Panc1 (cell line): ENCODE measurements at regions not wholly inside any gene's neighbourhood (a gene's known extent, or its start where the extent isn't known, plus 50 kb on each side); places are given as distances from the start of the nearest gene placed in this dataset.

Experiments
- ATAC-seq: fragments of 200-7000 bp; cut with Tn5 transposase; 2 replicates; pipeline ENCODE4 v1.9.1; 2020; ENCODE audit warnings: mild to moderate bottlenecking, moderate library complexity
- BruUV-seq: library from RNA; stranded (reverse); fragments of 400-500 nt; replicated peaks from 2 replicates; lab custom pipeline; 2021; lab: Mats Ljungman, UMichigan
- CTCF ChIA-PET: fragments of 300-600 bp; sonication (Branson Sonifier 250); formaldehyde crosslinking; loops from one replicate; lab custom pipeline; 2022; ENCODE audit warnings: antibody characterized with exemption; lab: Charles Lee
- POLR2A ChIA-PET: fragments of 300-600 bp; sonication (Branson Sonifier 250); formaldehyde crosslinking; loops from one replicate; lab custom pipeline; 2022; ENCODE audit warnings: antibody characterized with exemption; lab: Charles Lee
- DNase-seq: peaks from one replicate; pipeline ENCODE4 v3.0.0-alpha.2; 2010; ENCODE audit warnings: low read depth, low spot score
- H3K27ac ChIP-seq: 2 replicates; pipeline ENCODE4 v1.5.1; 2011; ENCODE audit warnings: mild to moderate bottlenecking, low read length, inconsistent platforms
- H3K27me3 ChIP-seq: fragments of 200-500 bp; sonication (Bioruptor generic); 2 replicates; pipeline ENCODE4 v1.6.0; 2014; ENCODE audit warnings: low read length, inconsistent platforms; ENCODE audit not compliant: control insufficient read depth, insufficient read depth
- H3K36me3 ChIP-seq: fragments of 200-500 bp; sonication (Bioruptor generic); 2 replicates; pipeline ENCODE4 v1.5.1; 2014; ENCODE audit warnings: inconsistent platforms, mild to moderate bottlenecking, low read length, moderate library complexity; ENCODE audit not compliant: control insufficient read depth, insufficient read depth
- H3K4me1 ChIP-seq: 2 replicates; pipeline ENCODE4 v1.5.1; 2011; ENCODE audit warnings: inconsistent platforms, mild to moderate bottlenecking, low read length, moderate library complexity; ENCODE audit not compliant: control insufficient read depth, insufficient read depth
- H3K4me3 ChIP-seq, 2 experiments: 2 replicates each; pipeline ENCODE4 v1.5.1; 2011 to 2012; ENCODE audit warnings: low read depth in 2 of 2, low read length in 2 of 2, mild to moderate bottlenecking in 2 of 2, inconsistent platforms in 1 of 2, moderate library complexity in 1 of 2
- H3K9me3 ChIP-seq: fragments of 200-500 bp; sonication (Bioruptor generic); 2 replicates; pipeline ENCODE4 v1.5.1; 2014; ENCODE audit warnings: low read depth, mild to moderate bottlenecking, inconsistent platforms, low read length, moderate library complexity; ENCODE audit not compliant: control insufficient read depth, insufficient read depth
- CTCF ChIP-seq: fragments of 450-650 bp; IDR thresholded peaks from 2 replicates; pipeline ENCODE4 v1.5.1; 2017; ENCODE audit warnings: mild to moderate bottlenecking
- POLR2AphosphoS5 ChIP-seq: IDR thresholded peaks from 2 replicates; pipeline ENCODE4 v1.6.1; 2012; ENCODE audit warnings: mild to moderate bottlenecking, low read depth, low read length, moderate library complexity
- REST ChIP-seq, 2 experiments: IDR thresholded peaks; 2 replicates each; pipeline ENCODE4 v1.6.1; 2011 to 2012; ENCODE audit warnings: low read depth in 2 of 2, control low read depth in 1 of 2, low read length in 1 of 2, mild to moderate bottlenecking in 1 of 2, moderate library complexity in 1 of 2; ENCODE audit not compliant: insufficient read depth in 1 of 2
- SIN3A ChIP-seq: IDR thresholded peaks from 2 replicates; pipeline ENCODE4 v1.6.1; 2012; ENCODE audit warnings: low read depth, mild to moderate bottlenecking, low read length, moderate library complexity, borderline replicate concordance; ENCODE audit not compliant: insufficient read depth
- TCF7L2 ChIP-seq: IDR thresholded peaks from 2 replicates; pipeline ENCODE4 v1.6.1; 2011; ENCODE audit warnings: mild to moderate bottlenecking, low read depth, low read length, inconsistent platforms
- in situ Hi-C: cut with HindIII; loops from 2 replicates; pipeline ENCODE4 v1.10.0; 2016; ENCODE audit warnings: low sequenced_read_pairs, low pct_unique_long_range_greater_than_20kb
- intact Hi-C: fragments of 100-400 bp; cut with micrococcal nuclease; formaldehyde crosslinking; loops from one replicate; pipeline ENCODE4 v1.10.0; 2022; ENCODE audit not compliant: unreplicated experiment

DNA sequence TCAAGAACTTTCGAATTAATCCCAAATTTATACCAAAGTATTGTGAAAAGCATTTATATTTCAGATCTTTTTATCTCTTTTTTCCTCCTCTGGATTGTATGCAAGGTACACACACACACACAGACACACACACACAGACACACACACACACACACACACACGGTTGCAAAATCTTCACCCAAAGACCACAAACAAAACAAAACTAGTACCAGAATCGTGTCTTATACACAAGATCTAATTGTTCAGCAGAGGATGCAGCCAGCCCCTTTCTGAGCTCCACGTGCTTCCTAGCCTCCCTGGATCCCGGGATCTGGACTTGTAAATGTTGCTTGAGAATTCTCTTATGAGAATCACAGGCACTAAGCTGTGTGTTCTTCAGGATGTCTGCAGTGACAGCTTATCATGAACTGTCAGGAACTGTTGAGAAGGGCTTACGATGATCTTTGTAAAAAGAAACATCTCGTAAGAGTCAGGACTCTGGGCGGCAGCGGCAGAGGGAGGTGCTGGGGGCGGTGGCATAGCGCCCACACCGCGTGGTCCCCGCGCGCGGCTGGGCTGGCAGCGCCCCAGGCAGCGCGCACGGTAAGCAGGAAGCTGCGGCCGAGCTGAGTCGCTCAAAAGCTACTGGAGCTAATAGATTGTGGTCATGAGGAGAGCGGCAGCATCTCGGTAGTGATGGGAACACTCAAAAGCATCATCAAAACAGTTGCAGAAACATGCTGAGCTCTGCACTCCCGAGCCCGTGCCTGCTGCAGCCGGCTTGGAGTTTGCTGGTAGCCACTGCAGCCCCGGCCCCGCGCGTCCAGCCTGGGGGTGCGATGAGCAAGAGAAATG is 277.6 kb downstream of the GATA3 start:
- ATAC-seq (peak; percentile 85), DNase-seq (peak; percentile 5)
- in situ Hi-C loops (no loop called here), intact Hi-C loops (no loop called here)
- Histone ChIP-seq H3K4me1 (no peaks in the 10 kb centered on the region), H3K27ac (no peak overlapping the region), H3K9me3 (no peaks in the 10 kb centered on the region), H3K27me3 (no peaks in the 10 kb centered on the region), H3K36me3 (no peaks in the 10 kb centered on the region), H3K4me3 (peak overlapping the region; percentile 40 to 59)
- ChIA-PET POLR2A (interaction anchor here (0.6 kb wide), 1 partner anchor 1533 kb away, joined by 7 read pairs; no protein-coding TSS in a partner anchor), CTCF (no interaction called here)
- BruUV-seq: no TSS peak
- no peak for TF ChIP-seq SIN3A
- no peak for TF ChIP-seq REST (IDR thresholded peaks at IDR 0.05; ENCODE audit: insufficient read depth in 1 of 2, low read depth in 2 of 2, low read length in 1 of 2)
- no peak for TF ChIP-seq CTCF
- TF ChIP-seq POLR2AphosphoS5: no peak

GRCh38 chr10:8332730-8333111 is 278.2 kb downstream of the GATA3 start:
- H3K4me1 ChIP-seq: no peaks in the 10 kb centered on the region
- no peaks in the 10 kb centered on the region for H3K9me3 ChIP-seq
- intact Hi-C loops: no loop called here
- H3K36me3 ChIP-seq: no peaks in the 10 kb centered on the region
- ATAC-seq (no peak), DNase-seq (no peak)
- CTCF ChIA-PET: no interaction called here
- POLR2A ChIA-PET: no interaction called here
- in situ Hi-C loops: no loop called here
- H3K27ac ChIP-seq: no peak overlapping the region
- H3K4me3 ChIP-seq: peak overlapping the region; percentile 40 to 59
- no peaks in the 10 kb centered on the region for H3K27me3 ChIP-seq
- TF ChIP-seq REST (IDR thresholded peaks at IDR 0.05; ENCODE audit: insufficient read depth in 1 of 2, low read depth in 2 of 2, low read length in 1 of 2) (no peak), POLR2AphosphoS5 (no peak), TCF7L2 (no peak), SIN3A (no peak), CTCF (no peak)
- BruUV-seq: no TSS peak
